GM13976 (cell line): ENCODE measurements at regions not wholly inside any gene's neighbourhood (a gene's known extent, or its start where the extent isn't known, plus 50 kb on each side); places are given as distances from the start of the nearest gene placed in this dataset.

Source experiments
- DNase-seq: peaks from one replicate; pipeline ENCODE4 v3.0.0; 2012; ENCODE audit warnings: low spot score
- in situ Hi-C: fragments of 300-500 bp; cut with MboI; formaldehyde crosslinking; loops from one replicate; pipeline ENCODE4 v1.12.0; 2022; ENCODE audit warnings: low sequenced_read_pairs, mixed read lengths, inconsistent platforms; ENCODE audit not compliant: unreplicated experiment
- TF ChIP-seq, protein P1 (sequence below): IDR thresholded peaks from 2 replicates; pipeline ENCODE4 v1.5.1; 2012; ENCODE audit warnings: borderline replicate concordance, mild to moderate bottlenecking; ENCODE audit not compliant: insufficient read depth; ENCODE audit errors: extremely low read depth, missing control alignments, control extremely low read depth

DNA sequence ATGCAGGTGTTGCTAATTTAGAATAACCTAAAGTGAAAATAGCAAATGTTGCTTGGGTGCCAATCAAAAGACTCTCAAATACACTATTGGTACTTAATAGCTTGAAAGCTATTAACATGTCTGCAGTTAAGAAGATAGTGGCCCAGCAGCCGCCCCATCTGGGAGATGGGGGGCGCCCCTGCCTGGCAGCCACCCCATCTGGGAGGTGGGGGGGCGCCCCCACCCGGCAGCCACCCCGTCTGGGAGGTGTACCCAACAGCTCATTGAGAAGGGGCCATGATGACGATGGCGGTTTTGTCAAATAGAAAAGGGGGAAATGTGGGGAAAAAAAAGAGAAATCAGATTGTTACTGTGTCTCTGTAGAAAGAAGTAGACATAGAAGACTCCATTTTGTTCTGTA, 923.1 kb upstream of the MDGA2 start:
- TF ChIP-seq, protein P1, sequence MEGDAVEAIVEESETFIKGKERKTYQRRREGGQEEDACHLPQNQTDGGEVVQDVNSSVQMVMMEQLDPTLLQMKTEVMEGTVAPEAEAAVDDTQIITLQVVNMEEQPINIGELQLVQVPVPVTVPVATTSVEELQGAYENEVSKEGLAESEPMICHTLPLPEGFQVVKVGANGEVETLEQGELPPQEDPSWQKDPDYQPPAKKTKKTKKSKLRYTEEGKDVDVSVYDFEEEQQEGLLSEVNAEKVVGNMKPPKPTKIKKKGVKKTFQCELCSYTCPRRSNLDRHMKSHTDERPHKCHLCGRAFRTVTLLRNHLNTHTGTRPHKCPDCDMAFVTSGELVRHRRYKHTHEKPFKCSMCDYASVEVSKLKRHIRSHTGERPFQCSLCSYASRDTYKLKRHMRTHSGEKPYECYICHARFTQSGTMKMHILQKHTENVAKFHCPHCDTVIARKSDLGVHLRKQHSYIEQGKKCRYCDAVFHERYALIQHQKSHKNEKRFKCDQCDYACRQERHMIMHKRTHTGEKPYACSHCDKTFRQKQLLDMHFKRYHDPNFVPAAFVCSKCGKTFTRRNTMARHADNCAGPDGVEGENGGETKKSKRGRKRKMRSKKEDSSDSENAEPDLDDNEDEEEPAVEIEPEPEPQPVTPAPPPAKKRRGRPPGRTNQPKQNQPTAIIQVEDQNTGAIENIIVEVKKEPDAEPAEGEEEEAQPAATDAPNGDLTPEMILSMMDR, result no peak
- no peak for DNase-seq
- in situ Hi-C loops, result no loop called here

DNA sequence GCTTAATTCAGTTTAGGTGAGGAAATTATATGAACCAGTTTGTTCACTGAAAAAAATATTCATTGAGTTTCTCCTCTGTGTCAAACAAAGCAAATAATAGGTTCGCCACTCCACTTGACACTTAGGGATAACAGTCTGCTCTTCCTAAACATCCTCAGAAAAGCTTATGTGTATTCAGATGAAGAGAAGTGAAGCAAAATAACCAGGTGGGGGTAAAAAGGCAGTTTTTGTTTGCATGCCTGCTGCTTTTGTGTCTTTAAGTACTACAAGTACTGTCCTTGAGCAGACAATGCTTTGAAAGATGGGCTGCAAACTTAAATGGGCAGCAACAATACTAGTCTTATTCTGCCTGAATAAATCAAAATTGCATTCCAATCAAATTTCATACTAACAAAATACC, 910.7 kb upstream of the MDGA2 start:
- DNase-seq, result no peak
- in situ Hi-C loops, result no loop called here
- TF ChIP-seq, protein P1, result no peak

- TF ChIP-seq, protein P1, result no peak
- in situ Hi-C loops, result no loop called here
- no peak for DNase-seq
Observed at GRCh38 chr14:48584031-48584430, 908.6 kb upstream of the MDGA2 start.

DNA sequence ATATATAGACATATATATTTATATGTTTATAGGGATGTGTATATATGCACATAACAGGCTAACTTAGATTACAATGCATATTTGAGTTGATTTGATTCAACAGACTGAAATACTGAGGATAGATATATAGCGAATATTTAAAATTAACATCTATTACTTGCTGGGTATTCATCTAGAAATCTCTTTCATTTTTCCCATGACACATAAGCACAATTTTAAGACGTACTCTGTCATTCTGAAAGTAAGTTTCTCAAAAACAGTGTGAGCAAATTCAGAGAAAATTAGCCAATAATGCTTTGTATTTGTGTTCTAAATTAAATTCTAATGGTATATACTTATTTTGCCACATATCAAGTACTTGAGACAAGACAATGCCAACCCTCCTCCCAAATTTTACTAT, 907.5 kb upstream of the MDGA2 start:
- TF ChIP-seq, protein P1, result no peak
- no peak for DNase-seq
- in situ Hi-C loops, result no loop called here

DNA sequence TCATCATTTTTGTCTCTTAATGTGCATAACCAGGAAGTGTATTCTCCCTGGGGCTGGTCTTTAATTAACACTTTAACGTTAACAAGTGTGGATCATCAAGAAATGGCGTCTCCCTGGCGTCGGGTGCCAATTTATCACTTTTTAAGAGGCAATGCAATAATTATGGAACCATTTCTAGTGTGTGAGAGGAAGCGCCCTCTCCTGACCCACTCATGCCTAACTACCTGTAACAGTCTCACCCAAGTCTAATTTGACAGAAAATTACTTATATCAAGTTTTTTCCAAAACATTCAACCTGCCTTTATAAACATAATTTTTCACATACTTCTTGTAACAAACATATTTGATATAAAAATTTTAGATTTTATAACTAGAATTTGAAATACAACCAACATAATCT, 905.3 kb upstream of the MDGA2 start:
- in situ Hi-C loops, result no loop called here
- no peak for DNase-seq
- TF ChIP-seq, protein P1, result no peak

DNA sequence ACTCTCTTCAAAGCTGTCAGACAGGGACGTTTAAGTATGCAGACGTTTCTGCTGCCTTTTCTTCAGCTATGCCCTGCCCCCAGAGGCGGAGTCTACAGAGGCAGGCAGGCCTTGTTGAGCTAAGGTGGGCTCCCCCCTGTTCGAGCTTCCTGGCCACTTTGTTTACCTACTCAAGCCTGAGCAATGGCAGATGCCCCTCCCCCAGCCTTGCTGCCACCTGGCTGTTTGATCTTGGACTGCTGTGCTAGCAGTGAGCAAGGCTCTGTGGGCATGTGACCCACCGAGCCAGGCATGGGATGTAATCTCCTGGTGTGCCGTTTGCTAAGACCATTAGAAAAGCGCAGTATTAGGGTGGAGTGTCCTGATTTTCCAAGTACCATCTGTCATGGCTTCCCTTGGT, 900.4 kb upstream of the MDGA2 start:
- no peak for DNase-seq

More for the DNA sequence above, 900.4 kb upstream of the MDGA2 start:
- TF ChIP-seq, protein P1, result no peak
- in situ Hi-C loops, result no loop called here
